Common myeloid progenitor, CD34-positive (primary cell): ENCODE measurements at regions not wholly inside any gene's neighbourhood (a gene's known extent, or its start where the extent isn't known, plus 50 kb on each side); places are given as distances from the start of the nearest gene placed in this dataset.

Experiments
- CTCF ChIA-PET: fragments of 350-600 bp; sonication (Branson Sonifier 250); formaldehyde crosslinking; loops from one replicate; lab custom pipeline; 2021; ENCODE audit warnings: antibody characterized with exemption; lab: Charles Lee
- POLR2A ChIA-PET: fragments of 350-600 bp; sonication (Branson Sonifier 250); formaldehyde crosslinking; loops from one replicate; lab custom pipeline; 2021; ENCODE audit warnings: antibody characterized with exemption; lab: Charles Lee
- DNase-seq, 3 donors: peaks; one replicate each; pipeline versions ENCODE4 v3.0.0 to v3.0.0-alpha.2; 2013
- H3K27ac ChIP-seq, 2 experiments: 1 replicate in 1 of 2; 2 replicates in 1 of 2; pipeline ENCODE4 v1.7.0; 2013; ENCODE audit warnings: inconsistent platforms in 2 of 2, low read length in 2 of 2, mild to moderate bottlenecking in 2 of 2, low read depth in 1 of 2, moderate library complexity in 1 of 2; ENCODE audit not compliant: severe bottlenecking in 2 of 2, insufficient read depth in 1 of 2, poor library complexity in 1 of 2
- H3K27me3 ChIP-seq, 5 experiments: replicated peaks in 2 of 5; 1 replicate in 3 of 5; 2 replicates in 2 of 5; pipeline versions ENCODE4 v1.6.1 to v1.7.0; 2013; ENCODE audit warnings: low read length in 4 of 5, mild to moderate bottlenecking in 2 of 5, moderate library complexity in 2 of 5, inconsistent platforms in 1 of 5; ENCODE audit not compliant: insufficient read depth in 5 of 5, control insufficient read depth in 4 of 5
- H3K36me3 ChIP-seq, 4 experiments: 1 replicate in 2 of 4; 2 replicates in 2 of 4; pipeline versions ENCODE4 v1.6.1 to v1.7.0; 2013; ENCODE audit warnings: low read length in 3 of 4, control low read depth in 1 of 4, mild to moderate bottlenecking in 1 of 4; ENCODE audit not compliant: control insufficient read depth in 4 of 4, insufficient read depth in 4 of 4
- H3K4me1 ChIP-seq, 4 experiments: 1 replicate in 3 of 4; 2 replicates in 1 of 4; pipeline versions ENCODE4 v1.6.1 to v1.7.1; 2013; ENCODE audit warnings: low read length in 3 of 4, mild to moderate bottlenecking in 3 of 4, control low read depth in 1 of 4, inconsistent platforms in 1 of 4, moderate library complexity in 1 of 4; ENCODE audit not compliant: control insufficient read depth in 4 of 4, insufficient read depth in 4 of 4; ENCODE audit errors: control extremely low read depth in 1 of 4
- H3K4me3 ChIP-seq, 7 experiments: 1 replicate in 4 of 7; 2 replicates in 3 of 7; pipeline versions ENCODE4 v1.5.1 to v1.7.0; 2013; ENCODE audit warnings: mild to moderate bottlenecking in 7 of 7, low read length in 6 of 7, moderate library complexity in 6 of 7, inconsistent platforms in 2 of 7, low read depth in 2 of 7, control low read depth in 1 of 7; ENCODE audit not compliant: insufficient read depth in 4 of 7, control insufficient read depth in 1 of 7; ENCODE audit errors: extremely low read depth in 1 of 7
- H3K9me3 ChIP-seq, 5 experiments: 1 replicate in 4 of 5; 2 replicates in 1 of 5; pipeline versions ENCODE4 v1.6.1 to v1.7.1; 2013; ENCODE audit warnings: low read length in 4 of 5, mild to moderate bottlenecking in 2 of 5, inconsistent platforms in 1 of 5, low read depth in 1 of 5, moderate library complexity in 1 of 5; ENCODE audit not compliant: control insufficient read depth in 4 of 5, insufficient read depth in 2 of 5; ENCODE audit errors: control extremely low read depth in 1 of 5
- WGBS: methylation state at CpG from one replicate; pipeline ENCODE4 v1.1.5; 2013; ENCODE audit not compliant: insufficient coverage; 5-methylcytosine and 5-hydroxymethylcytosine counted together

GRCh38 chr6:130771741-130772140 is 55.5 kb upstream of the SMLR1 start:
- peaks cover 0 to 12% (median 4%) of the 10 kb centered on the region in 4 experiments for H3K4me1 ChIP-seq
- WGBS: no CpG with 5 or more reads among the region's 3 CpGs
- POLR2A ChIA-PET: no interaction called here
- H3K4me3 ChIP-seq: no peak overlapping the region
- DNase-seq: no peak
- H3K36me3 ChIP-seq: no peaks in the 10 kb centered on the region
- no peaks in the 10 kb centered on the region for H3K27me3 ChIP-seq
- H3K27ac ChIP-seq: no peak overlapping the region
- CTCF ChIA-PET: interaction anchor here (1.8 kb wide), 1 partner anchor 8 kb away, joined by 4 read pairs; no protein-coding TSS in a partner anchor
- peaks cover 0 to 3% (median 0%) of the 10 kb centered on the region in 5 experiments for H3K9me3 ChIP-seq

- Histone ChIP-seq H3K27me3 (no peaks in the 10 kb centered on the region), H3K4me3 (no peak overlapping the region), H3K36me3 (no peaks in the 10 kb centered on the region), H3K9me3 (no peaks in the 10 kb centered on the region), H3K27ac (no peak overlapping the region), H3K4me1 (peaks cover under 1 to 23% (median 10%) of the 10 kb centered on the region in 4 experiments)
- no peak for DNase-seq
- CTCF ChIA-PET: no interaction called here
- WGBS: 100% methylated on average over 1 of the region's 3 CpGs
- POLR2A ChIA-PET: no interaction called here
These were observed 53.3 kb upstream of the SMLR1 start for GRCh38 chr6:130773860-130774259.

GRCh38 chr6:130775411-130776012 is 51.7 kb upstream of the SMLR1 start:
- DNase-seq: peak in 2 of 3 donors; percentile 44 to 56
- no peaks in the 10 kb centered on the region for H3K9me3 ChIP-seq
- H3K4me3 ChIP-seq: no peak overlapping the region
- H3K36me3 ChIP-seq: no peaks in the 10 kb centered on the region
- CTCF ChIA-PET: interaction anchor here (0.7 to 1.0 kb wide), 2 partner anchors 55 to 68 kb away, joined by 3 read pairs; no protein-coding TSS in a partner anchor
- no peak overlapping the region for H3K27ac ChIP-seq
- POLR2A ChIA-PET: no interaction called here
- no peaks in the 10 kb centered on the region for H3K27me3 ChIP-seq
- H3K4me1 ChIP-seq: peaks cover 7 to 30% (median 12%) of the 10 kb centered on the region in 4 experiments
- WGBS: 96% methylated on average over 2 of the region's 3 CpGs

- DNase-seq: peak in 2 of 3 donors; percentile 52 to 54
These were observed 50.8 kb upstream of the SMLR1 start for GRCh38 chr6:130776287-130776925.

More at GRCh38 chr6:130776287-130776925, 50.8 kb upstream of the SMLR1 start:
- Histone ChIP-seq H3K27me3 (no peaks in the 10 kb centered on the region), H3K36me3 (no peaks in the 10 kb centered on the region), H3K27ac (no peak overlapping the region), H3K9me3 (no peaks in the 10 kb centered on the region), H3K4me1 (peaks cover 7 to 30% (median 12%) of the 10 kb centered on the region in 4 experiments), H3K4me3 (peak overlapping the region in 1 of 7 experiments; percentile 2)
- 17% methylated on average over 3 of the region's 3 CpGs for WGBS
- ChIA-PET CTCF (interaction anchor here (0.7 kb wide), 1 partner anchor 56 kb away, joined by 3 read pairs; no protein-coding TSS in a partner anchor), POLR2A (no interaction called here)
